Endothelial cell of umbilical vein (primary cell): ENCODE measurements at regions not wholly inside any gene's neighbourhood (a gene's known extent, or its start where the extent isn't known, plus 50 kb on each side); places are given as distances from the start of the nearest gene placed in this dataset.

Experiments used
- BruUV-seq: library from RNA; stranded (reverse); fragments of 400-500 nt; replicated peaks from 2 replicates; lab custom pipeline; 2021; lab: Mats Ljungman, UMichigan
- CTCF ChIA-PET: fragments of 300-600, 350-600 bp; sonication (Branson Sonifier 250); formaldehyde crosslinking; loops from one replicate; lab custom pipeline; 2021; ENCODE audit warnings: antibody characterized with exemption, inconsistent platforms; lab: Charles Lee
- POLR2A ChIA-PET: fragments of 300-600, 350-600 bp; sonication (Branson Sonifier 250); formaldehyde crosslinking; loops from one replicate; lab custom pipeline; 2021; ENCODE audit warnings: antibody characterized with exemption, inconsistent platforms; lab: Charles Lee
- DNase-seq: peaks from one replicate; pipeline ENCODE4 v3.0.0-alpha.2; 2011; ENCODE audit warnings: low read depth, low spot score
- FAIRE-seq: peaks from 2 replicates; lab custom pipeline; 2011; peaks lifted over from hg19 to GRCh38; lab: Jason Lieb, UNC
- H2AFZ ChIP-seq: 2 replicates; pipeline ENCODE4 v1.6.0; 2012; ENCODE audit warnings: low read depth, low read length, control low read depth, inconsistent platforms
- H3K27ac ChIP-seq: 2 replicates; pipeline ENCODE4 v1.5.1; 2011; ENCODE audit warnings: low read depth, mild to moderate bottlenecking, control low read depth, low read length, moderate library complexity; ENCODE audit not compliant: insufficient read depth
- H3K27me3 ChIP-seq, 2 experiments: 2 replicates each; pipeline versions ENCODE4 v1.6.0 to v1.6.1; 2011; ENCODE audit warnings: low read length in 2 of 2, mixed read lengths in 1 of 2; ENCODE audit not compliant: control insufficient read depth in 2 of 2, insufficient read depth in 2 of 2
- H3K36me3 ChIP-seq, 2 experiments: 2 replicates in 1 of 2; 3 replicates in 1 of 2; pipeline ENCODE4 v1.5.1; 2011; ENCODE audit warnings: low read length in 2 of 2, mild to moderate bottlenecking in 1 of 2, moderate library complexity in 1 of 2; ENCODE audit not compliant: control insufficient read depth in 2 of 2, insufficient read depth in 2 of 2; ENCODE audit errors: extremely low read depth in 1 of 2
- H3K4me1 ChIP-seq: 3 replicates; pipeline ENCODE4 v1.5.1; 2011; ENCODE audit warnings: mild to moderate bottlenecking, low read length; ENCODE audit not compliant: control insufficient read depth, insufficient read depth; ENCODE audit errors: extremely low read depth
- H3K4me2 ChIP-seq: 2 replicates; pipeline ENCODE4 v1.6.1; 2011; ENCODE audit warnings: low read length, control low read depth, mixed read lengths; ENCODE audit not compliant: insufficient read depth
- H3K4me3 ChIP-seq, 3 experiments: fragments of 200-600 bp in 1 of 3; sonication (generic), shearing (Covaris generic) in 1 of 3; replicated peaks in 1 of 3; 2 replicates each; pipeline ENCODE4 v1.5.1; 2011 to 2016; ENCODE audit warnings: control low read depth in 3 of 3, low read length in 3 of 3, mild to moderate bottlenecking in 2 of 3, inconsistent platforms in 1 of 3, low read depth in 1 of 3, moderate library complexity in 1 of 3; ENCODE audit not compliant: insufficient read depth in 1 of 3
- H3K79me2 ChIP-seq: 2 replicates; pipeline ENCODE4 v1.6.0; 2012; ENCODE audit warnings: low read length, inconsistent platforms; ENCODE audit not compliant: control insufficient read depth, insufficient read depth
- H3K9ac ChIP-seq: replicated peaks from 2 replicates; pipeline ENCODE3; 2011; ENCODE audit warnings: low read length, control low read depth; ENCODE audit not compliant: insufficient read depth; ENCODE audit errors: extremely low read depth
- H3K9me1 ChIP-seq: replicated peaks from 3 replicates; pipeline ENCODE4 v1.6.0; 2011; ENCODE audit warnings: mild to moderate bottlenecking, low read length; ENCODE audit not compliant: control insufficient read depth, insufficient read depth; ENCODE audit errors: extremely low read depth
- H3K9me3 ChIP-seq: replicated peaks from 2 replicates; pipeline ENCODE4 v1.5.1; 2012; ENCODE audit warnings: low read length, inconsistent platforms; ENCODE audit not compliant: control insufficient read depth, insufficient read depth
- H4K20me1 ChIP-seq: replicated peaks from 2 replicates; pipeline ENCODE3; 2011; ENCODE audit warnings: mild to moderate bottlenecking, low read length; ENCODE audit not compliant: control insufficient read depth, insufficient read depth; ENCODE audit errors: extremely low read depth
- CTCF ChIP-seq, 2 donors: IDR thresholded peaks; 1 replicate in 1 of 2; 2 replicates in 1 of 2; pipeline ENCODE4 v1.5.1; 2011; ENCODE audit warnings: low read length in 2 of 2, mild to moderate bottlenecking in 2 of 2, moderate library complexity in 2 of 2, control low read depth in 1 of 2, inconsistent platforms in 1 of 2, low read depth in 1 of 2; ENCODE audit not compliant: insufficient read depth in 1 of 2; ENCODE audit errors: extremely low read depth in 1 of 2
- EZH2 ChIP-seq: IDR thresholded peaks from 2 replicates; pipeline ENCODE4 v1.6.1; 2012; ENCODE audit warnings: borderline replicate concordance, low read depth, mild to moderate bottlenecking, moderate library complexity, low read length, inconsistent platforms; ENCODE audit not compliant: severe bottlenecking
- FOS ChIP-seq: IDR thresholded peaks from 2 replicates; pipeline ENCODE4 v1.6.1; 2011; ENCODE audit warnings: mild to moderate bottlenecking, low read length, moderate library complexity, borderline replicate concordance; ENCODE audit not compliant: insufficient read depth
- GATA2 ChIP-seq: IDR thresholded peaks from 2 replicates; pipeline ENCODE4 v1.7.0; 2011; ENCODE audit warnings: low read depth, mild to moderate bottlenecking, moderate library complexity, mixed read lengths, low read length; ENCODE audit not compliant: insufficient read length, insufficient read depth
- JUN ChIP-seq: IDR thresholded peaks from 2 replicates; pipeline ENCODE4 v1.6.1; 2011; ENCODE audit warnings: borderline replicate concordance, low read depth; ENCODE audit not compliant: insufficient read length, insufficient read depth
- MYC ChIP-seq: IDR thresholded peaks from one replicate; pipeline ENCODE4 v1.6.1; 2011; ENCODE audit warnings: mild to moderate bottlenecking, low read depth, low read length
- POLR2A ChIP-seq: IDR thresholded peaks from 2 replicates; pipeline ENCODE4 v1.6.1; 2012; ENCODE audit warnings: low read depth, mild to moderate bottlenecking, control low read depth, low read length
- POLR2AphosphoS5 ChIP-seq: IDR thresholded peaks from 2 replicates; pipeline ENCODE4 v1.6.1; 2012; ENCODE audit warnings: low read depth, mild to moderate bottlenecking, control low read depth, low read length, moderate library complexity; ENCODE audit not compliant: insufficient read depth
- dilution Hi-C: fragments of 300-500 bp; cut with MboI; formaldehyde crosslinking; loops from one replicate; pipeline ENCODE4 v1.15.0; 2019; ENCODE audit warnings: low sequenced_read_pairs; ENCODE audit not compliant: extremely low pct_ligation_motif_present
- intact Hi-C: fragments of 100-400 bp; cut with micrococcal nuclease; formaldehyde crosslinking; loops from one replicate; pipeline ENCODE4 v1.10.0; 2022
- TF ChIP-seq, protein P1 (sequence below): IDR thresholded peaks from 2 replicates; pipeline ENCODE4 v1.6.1; 2011; ENCODE audit not compliant: insufficient read depth, insufficient read length

- FAIRE-seq (no peak), DNase-seq (no peak)
- Histone ChIP-seq H2AFZ (no peak overlapping the region), H3K36me3 (no peaks in the 10 kb centered on the region), H3K79me2 (no peaks in the 10 kb centered on the region), H3K4me2 (no peak overlapping the region), H4K20me1 (no peaks in the 10 kb centered on the region), H3K9me3 (no peaks in the 10 kb centered on the region), H3K4me1 (peaks cover 1% of the 10 kb centered on the region), H3K4me3 (no peak overlapping the region), H3K27ac (no peak overlapping the region), H3K27me3 (no peaks in the 10 kb centered on the region), H3K9me1 (no peaks in the 10 kb centered on the region), H3K9ac (no peak overlapping the region)
- no peak for TF ChIP-seq FOS
- TF ChIP-seq, protein P1, sequence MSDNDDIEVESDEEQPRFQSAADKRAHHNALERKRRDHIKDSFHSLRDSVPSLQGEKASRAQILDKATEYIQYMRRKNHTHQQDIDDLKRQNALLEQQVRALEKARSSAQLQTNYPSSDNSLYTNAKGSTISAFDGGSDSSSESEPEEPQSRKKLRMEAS, result no peak
- no peak for TF ChIP-seq GATA2
- no peak for TF ChIP-seq POLR2A
- TF ChIP-seq CTCF (IDR thresholded peaks at IDR 0.05; ENCODE audit: extremely low read depth in 1 of 2, insufficient read depth in 1 of 2, low read depth in 1 of 2, low read length in 2 of 2), result no peak
- TF ChIP-seq EZH2, result no peak
- TF ChIP-seq POLR2AphosphoS5, result no peak
- TF ChIP-seq JUN, result no peak
- no peak for TF ChIP-seq MYC
- dilution Hi-C loops, result no loop called here
- ChIA-PET CTCF (interaction anchor here (1.5 to 1.7 kb wide), 2 partner anchors 8 to 15 kb away, joined by 3 to 7 read pairs; no protein-coding TSS in a partner anchor), POLR2A (no interaction called here)
- intact Hi-C loops, result no loop called here
- no TSS peak for BruUV-seq
Measured at GRCh38 chr14:53384073-53384472, 230.9 kb upstream of the DDHD1 start.
